C1 segment of cervical spinal cord (tissue), 14 donors: ENCODE measurements at regions not wholly inside any gene's neighbourhood (a gene's known extent, or its start where the extent isn't known, plus 50 kb on each side); places are given as distances from the start of the nearest gene placed in this dataset.
"Not testable (repeated sequence)": the region's sequence is repeated elsewhere in the genome, so short reads cannot be mapped to it uniquely, and the experiment has no call there.

Experiments
- DNase-seq, 14 donors: peaks; one replicate each; lab custom pipeline; 2025; lab: John Stamatoyannopoulos, UW

GRCh38 chr15:57878573-57878972 is 172.1 kb downstream of the POLR2M start:
- no peak for DNase-seq

DNA sequence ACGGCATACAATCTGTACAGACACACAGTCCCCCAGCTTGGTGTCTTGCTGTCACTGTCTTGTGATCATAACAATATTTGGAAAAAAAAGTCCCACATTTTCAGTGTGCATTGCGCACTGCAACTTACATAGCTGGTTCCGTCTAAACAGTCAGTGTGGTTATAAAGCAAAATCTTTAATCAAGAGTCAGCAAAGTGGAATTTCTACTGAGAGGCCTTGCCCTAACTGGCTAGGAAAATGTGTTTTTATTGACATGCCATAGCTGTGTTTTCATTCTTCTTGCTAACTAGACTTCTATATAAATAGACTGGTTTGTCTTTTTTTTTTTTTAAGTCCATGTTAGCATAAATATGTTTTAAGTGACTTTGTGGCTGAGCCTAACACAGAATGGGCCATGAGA is 174.8 kb downstream of the POLR2M start:
- no peak for DNase-seq

- DNase-seq, result no peak
These were observed 175.5 kb downstream of the POLR2M start for GRCh38 chr15:57881972-57882371.

- no peak for DNase-seq
These were observed 177.2 kb downstream of the POLR2M start for GRCh38 chr15:57883701-57884100.

GRCh38 chr15:57884936-57885335 is 178.4 kb downstream of the POLR2M start:
- DNase-seq, result no peak

DNA sequence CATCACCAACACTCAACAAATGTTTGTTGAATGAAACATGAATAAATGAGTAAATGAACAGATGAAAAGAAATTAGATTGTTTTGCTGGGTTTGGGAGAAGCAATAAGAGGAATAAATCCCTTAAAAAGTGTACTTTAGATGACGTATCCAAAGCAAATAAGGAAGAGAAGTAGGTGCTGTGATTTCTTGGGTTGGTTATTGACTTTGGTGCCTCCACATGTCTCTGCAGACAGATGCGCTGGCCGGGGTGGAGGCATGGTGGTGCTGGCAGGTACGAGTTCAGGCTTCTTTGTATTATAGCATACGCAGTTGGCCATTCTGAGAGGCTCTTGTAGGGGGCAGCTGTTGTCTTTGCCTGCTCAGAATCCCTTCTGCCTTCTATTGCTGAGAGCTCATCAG is 178.9 kb downstream of the POLR2M start:
- DNase-seq, result no peak

GRCh38 chr15:57887825-57888224 is 177.7 kb downstream of the ALDH1A2 start:
- no peak for DNase-seq

- DNase-seq, result no peak
These were observed 175.2 kb downstream of the ALDH1A2 start for GRCh38 chr15:57890351-57890750.

GRCh38 chr15:57890878-57891277 is 174.6 kb downstream of the ALDH1A2 start:
- no peak for DNase-seq

GRCh38 chr15:57892181-57892580 is 173.3 kb downstream of the ALDH1A2 start:
- no peak for DNase-seq

GRCh38 chr15:57893040-57893439 is 172.5 kb downstream of the ALDH1A2 start:
- no peak for DNase-seq

DNA sequence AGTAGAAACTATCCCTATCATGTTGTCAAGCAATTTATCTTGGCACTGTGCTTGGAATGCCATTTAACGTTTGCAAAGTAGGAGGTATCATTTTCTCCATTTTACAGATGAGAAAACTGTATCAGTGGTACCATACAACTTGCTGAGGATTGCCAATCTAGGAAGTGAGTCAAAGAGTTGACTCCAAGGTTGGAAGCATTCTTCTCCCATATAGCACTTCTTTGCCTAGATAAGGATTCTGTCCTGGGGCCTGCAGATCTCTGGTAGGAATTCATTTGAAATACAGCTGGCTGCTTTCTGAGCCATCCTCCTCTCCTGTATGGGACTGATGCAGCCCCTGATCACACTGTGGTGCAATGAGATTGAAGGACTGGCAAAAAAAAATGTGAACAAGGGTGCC is 170.2 kb downstream of the ALDH1A2 start:
- DNase-seq, result no peak

GRCh38 chr15:57896114-57896513 is 169.4 kb downstream of the ALDH1A2 start:
- no peak for DNase-seq

- not testable (repeated sequence) for DNase-seq
These were observed 168.6 kb downstream of the ALDH1A2 start for GRCh38 chr15:57896899-57897298.

- DNase-seq, result no peak
These were observed 167.6 kb downstream of the ALDH1A2 start for GRCh38 chr15:57897870-57898269.

GRCh38 chr15:57902155-57902554 is 163.4 kb downstream of the ALDH1A2 start:
- DNase-seq, result no peak
